Thoracic aorta (tissue), 2 donors: ENCODE measurements at regions not wholly inside any gene's neighbourhood (a gene's known extent, or its start where the extent isn't known, plus 50 kb on each side); places are given as distances from the start of the nearest gene placed in this dataset.
"Not testable (repeated sequence)": the region's sequence is repeated elsewhere in the genome, so short reads cannot be mapped to it uniquely, and the experiment has no call there.

Source experiments
- ATAC-seq: fragments of 150-250 bp; one replicate; pipeline ENCODE4 v1.8.0; 2017; ENCODE audit warnings: low read depth; ENCODE audit not compliant: insufficient number of reproducible peaks, low FRiP score
- DNase-seq: peaks from one replicate; pipeline ENCODE4 v3.0.0-alpha.2; 2020; ENCODE audit warnings: low spot score
- H3K27ac ChIP-seq, 2 donors: fragments of 200-600 bp; sonication (generic); 1 replicate in 1 of 2; 2 replicates in 1 of 2; pipeline ENCODE4 v1.5.1; 2016; ENCODE audit warnings: mild to moderate bottlenecking in 2 of 2, moderate library complexity in 2 of 2
- H3K27me3 ChIP-seq: fragments of 200-600 bp; sonication (generic); replicated peaks from 2 replicates; pipeline ENCODE4 v1.6.0; 2016; ENCODE audit warnings: mild to moderate bottlenecking; ENCODE audit not compliant: insufficient read depth
- H3K36me3 ChIP-seq: fragments of 200-600 bp; sonication (generic); one replicate; pipeline ENCODE4 v1.5.1; 2016
- H3K4me1 ChIP-seq, 2 donors: fragments of 200-600 bp; sonication (generic); 1 replicate in 1 of 2; 2 replicates in 1 of 2; pipeline versions ENCODE4 v1.5.1 to v1.6.0; 2016; ENCODE audit warnings: low read depth in 2 of 2, mild to moderate bottlenecking in 1 of 2; ENCODE audit not compliant: control insufficient read depth in 1 of 2
- H3K4me3 ChIP-seq: fragments of 200-600 bp; sonication (generic); 2 replicates; pipeline ENCODE4 v1.5.1; 2016; ENCODE audit warnings: mild to moderate bottlenecking
- H3K9me3 ChIP-seq: fragments of 200-600 bp; sonication (generic); 2 replicates; pipeline ENCODE4 v1.5.1; 2016
- TF ChIP-seq, protein P1 (sequence below): fragments of 200-600 bp; sonication (generic); IDR thresholded peaks from one replicate; pipeline ENCODE4 v1.5.1; 2019; ENCODE audit warnings: antibody characterized with exemption

DNA sequence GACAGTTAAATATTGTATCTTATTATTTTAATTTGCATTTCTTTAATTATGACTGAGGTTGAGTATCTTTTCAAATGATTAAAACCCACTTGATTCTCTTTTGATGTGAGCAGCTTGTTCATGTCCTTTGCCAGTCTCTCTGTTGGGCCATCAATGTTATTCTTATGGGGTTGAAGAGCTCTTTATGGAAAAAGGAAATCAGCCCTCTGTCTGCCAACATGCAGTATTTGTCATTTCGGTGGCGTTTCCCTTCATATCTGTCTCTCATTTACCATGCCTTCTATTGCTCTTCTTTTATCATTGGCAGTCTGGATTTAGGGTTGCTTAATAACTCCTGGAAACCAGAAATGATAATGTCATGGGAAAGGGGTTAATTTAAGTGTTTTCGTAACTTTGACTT is 340.7 kb upstream of the DNAJC19 start:
- ATAC-seq (no peak), DNase-seq (no peak)
- H3K9me3 ChIP-seq: no peaks in the 10 kb centered on the region
- H3K4me1 ChIP-seq: no peaks in the 10 kb centered on the region
- H3K27ac ChIP-seq: no peak overlapping the region
- H3K27me3 ChIP-seq: no peaks in the 10 kb centered on the region
- no peak overlapping the region for H3K4me3 ChIP-seq
- H3K36me3 ChIP-seq: no peaks in the 10 kb centered on the region
- TF ChIP-seq, protein P1, sequence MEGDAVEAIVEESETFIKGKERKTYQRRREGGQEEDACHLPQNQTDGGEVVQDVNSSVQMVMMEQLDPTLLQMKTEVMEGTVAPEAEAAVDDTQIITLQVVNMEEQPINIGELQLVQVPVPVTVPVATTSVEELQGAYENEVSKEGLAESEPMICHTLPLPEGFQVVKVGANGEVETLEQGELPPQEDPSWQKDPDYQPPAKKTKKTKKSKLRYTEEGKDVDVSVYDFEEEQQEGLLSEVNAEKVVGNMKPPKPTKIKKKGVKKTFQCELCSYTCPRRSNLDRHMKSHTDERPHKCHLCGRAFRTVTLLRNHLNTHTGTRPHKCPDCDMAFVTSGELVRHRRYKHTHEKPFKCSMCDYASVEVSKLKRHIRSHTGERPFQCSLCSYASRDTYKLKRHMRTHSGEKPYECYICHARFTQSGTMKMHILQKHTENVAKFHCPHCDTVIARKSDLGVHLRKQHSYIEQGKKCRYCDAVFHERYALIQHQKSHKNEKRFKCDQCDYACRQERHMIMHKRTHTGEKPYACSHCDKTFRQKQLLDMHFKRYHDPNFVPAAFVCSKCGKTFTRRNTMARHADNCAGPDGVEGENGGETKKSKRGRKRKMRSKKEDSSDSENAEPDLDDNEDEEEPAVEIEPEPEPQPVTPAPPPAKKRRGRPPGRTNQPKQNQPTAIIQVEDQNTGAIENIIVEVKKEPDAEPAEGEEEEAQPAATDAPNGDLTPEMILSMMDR: no peak

DNA sequence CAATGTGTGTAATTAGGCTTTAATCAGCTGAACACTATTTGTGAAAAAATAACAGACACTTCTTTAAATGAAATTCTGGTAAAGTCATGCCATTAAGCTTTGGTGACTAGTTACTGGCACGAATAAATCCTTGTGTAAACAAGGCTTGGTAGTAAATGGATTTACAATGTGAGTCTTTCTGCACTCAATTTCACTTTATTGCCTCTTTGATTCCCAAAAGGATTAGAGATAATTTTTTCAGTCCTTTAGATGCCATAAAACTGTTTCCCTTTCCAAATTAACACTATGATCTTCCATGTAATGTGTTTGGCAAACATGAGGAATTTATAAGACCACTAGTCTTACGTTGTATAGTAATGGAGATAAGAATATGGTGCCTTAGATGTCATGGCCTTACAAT is 339.5 kb upstream of the DNAJC19 start:
- TF ChIP-seq, protein P1: no peak
- ATAC-seq: no peak
- H3K4me1 ChIP-seq: no peaks in the 10 kb centered on the region
- no peak for DNase-seq
- no peaks in the 10 kb centered on the region for H3K27me3 ChIP-seq
- no peak overlapping the region for H3K27ac ChIP-seq
- no peaks in the 10 kb centered on the region for H3K9me3 ChIP-seq
- H3K4me3 ChIP-seq: no peak overlapping the region
- H3K36me3 ChIP-seq: no peaks in the 10 kb centered on the region

- TF ChIP-seq, protein P1: no peak
- ATAC-seq: no peak
- no peak for DNase-seq
- Histone ChIP-seq H3K4me3 (no peak overlapping the region), H3K4me1 (no peaks in the 10 kb centered on the region), H3K27me3 (no peaks in the 10 kb centered on the region), H3K27ac (no peak overlapping the region), H3K9me3 (no peaks in the 10 kb centered on the region), H3K36me3 (no peaks in the 10 kb centered on the region)
Observed at GRCh38 chr3:181328346-181328745, 338.8 kb upstream of the DNAJC19 start.

GRCh38 chr3:181327349-181327748 is 337.8 kb upstream of the DNAJC19 start:
- ATAC-seq: no peak
- DNase-seq: no peak

GRCh38 chr3:181326637-181327223 is 337.2 kb upstream of the DNAJC19 start:
- Histone ChIP-seq H3K9me3 (no peaks in the 10 kb centered on the region), H3K4me1 (no peaks in the 10 kb centered on the region), H3K27ac (no peak overlapping the region), H3K27me3 (no peaks in the 10 kb centered on the region), H3K36me3 (no peaks in the 10 kb centered on the region), H3K4me3 (no peak overlapping the region)
- no peak for ATAC-seq
- TF ChIP-seq, protein P1: no peak
- DNase-seq: no peak

More at GRCh38 chr3:181327349-181327748, 337.8 kb upstream of the DNAJC19 start:
- Histone ChIP-seq H3K4me3 (no peak overlapping the region), H3K36me3 (no peaks in the 10 kb centered on the region), H3K9me3 (no peaks in the 10 kb centered on the region), H3K27ac (no peak overlapping the region), H3K27me3 (no peaks in the 10 kb centered on the region), H3K4me1 (no peaks in the 10 kb centered on the region)
- TF ChIP-seq, protein P1: no peak

DNA sequence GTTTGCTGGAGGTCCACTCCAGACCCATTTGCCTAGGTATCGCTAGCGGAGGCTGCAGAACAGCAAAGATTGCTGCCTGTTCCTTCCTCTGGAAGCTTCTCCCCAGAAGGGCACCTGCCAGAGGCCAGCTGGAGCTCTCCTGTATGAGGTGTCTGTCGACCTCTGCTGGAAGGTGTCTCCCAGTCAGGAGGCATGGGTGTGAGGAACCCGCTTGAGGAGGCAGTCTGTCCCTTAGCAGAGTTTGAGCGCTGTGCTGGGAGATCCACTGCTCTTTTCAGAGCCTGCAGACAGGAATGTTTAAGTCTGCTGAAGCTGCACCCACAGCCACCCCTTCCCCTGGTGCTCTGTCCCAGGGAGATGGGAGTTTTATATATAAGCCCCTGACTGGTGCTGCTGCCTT is 335.0 kb upstream of the DNAJC19 start:
- not testable (repeated sequence) for H3K27ac ChIP-seq, ATAC-seq, H3K4me1 ChIP-seq, DNase-seq, H3K9me3 ChIP-seq, H3K4me3 ChIP-seq, H3K36me3 ChIP-seq, H3K27me3 ChIP-seq
